SK-N-MC (cell line): ENCODE measurements at regions not wholly inside any gene's neighbourhood (a gene's known extent, or its start where the extent isn't known, plus 50 kb on each side); places are given as distances from the start of the nearest gene placed in this dataset.

ENCODE experiments used
- EZH2 ChIP-seq: fragments of 200-600 bp; sonication (generic); IDR thresholded peaks from one replicate; pipeline ENCODE4 v1.6.1; 2017; ENCODE audit warnings: antibody characterized with exemption
- POLR2AphosphoS5 ChIP-seq: IDR thresholded peaks from 2 replicates; pipeline ENCODE4 v1.6.1; 2012; ENCODE audit warnings: mild to moderate bottlenecking, low read depth, low read length, borderline replicate concordance

DNA sequence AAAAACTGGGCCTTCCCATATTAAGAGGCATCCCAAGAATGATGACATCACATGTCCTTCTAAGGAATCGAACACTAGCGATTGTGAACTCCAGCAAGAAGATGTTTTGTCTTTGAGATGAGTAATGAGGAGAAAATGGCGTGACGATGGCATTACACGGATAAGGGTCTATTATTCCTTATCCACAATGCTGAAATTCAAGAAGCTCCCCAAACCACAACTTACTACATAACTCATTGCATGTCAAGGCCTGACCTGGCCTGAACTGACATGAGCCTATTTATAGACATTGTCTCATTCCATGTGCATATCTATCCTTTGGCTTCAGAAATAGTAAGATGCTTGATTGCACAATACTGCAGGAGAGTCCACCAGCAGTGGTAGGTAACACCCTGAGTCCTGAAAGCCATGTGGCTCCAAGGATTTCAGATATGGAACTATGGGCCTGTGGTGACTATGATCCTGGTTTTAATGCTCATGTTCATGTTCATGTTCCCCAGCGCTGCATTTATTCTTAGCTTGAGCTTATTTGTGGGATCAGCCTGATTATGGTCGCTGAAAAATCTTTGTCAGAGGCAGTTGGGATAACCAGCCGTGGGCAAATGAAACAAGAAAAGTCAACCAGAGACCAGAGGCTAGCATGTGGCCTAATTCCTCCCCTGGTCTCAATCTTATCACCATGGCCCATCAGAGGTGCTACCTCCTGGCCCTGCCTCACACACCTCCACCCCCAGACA is 183.2 kb upstream of the JARID2 start:
- no peak for TF ChIP-seq EZH2
- no peak for TF ChIP-seq POLR2AphosphoS5
